ENCODE measurements at regions not wholly inside any gene's neighbourhood (a gene's known extent, or its start where the extent isn't known, plus 50 kb on each side); places are given as distances from the start of the nearest gene placed in this dataset.

DNA sequence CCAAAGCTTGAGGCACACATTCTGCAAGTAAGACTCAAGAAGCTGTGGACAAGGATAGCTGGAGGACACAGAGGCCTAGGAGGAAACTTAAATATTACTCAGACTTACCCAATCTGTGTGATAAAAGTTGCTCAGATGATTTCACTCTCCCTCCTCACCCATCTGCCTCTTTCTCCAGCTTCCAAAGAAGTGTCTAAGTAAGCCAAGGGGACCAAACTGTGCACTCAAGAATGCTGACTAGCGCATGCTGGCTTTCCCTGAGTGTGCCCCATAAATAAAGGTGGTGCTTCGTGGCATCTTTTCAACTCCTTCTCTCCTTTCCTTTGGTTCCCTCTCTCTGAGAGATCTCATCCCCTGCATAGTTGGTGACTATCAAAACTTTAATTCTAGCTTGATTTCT is 211.0 kb upstream of the LMCD1 start:
- TF ChIP-seq POLR2AphosphoS5 (IDR thresholded peaks at IDR 0.05; ENCODE audit: insufficient read depth, low read depth, low read length) (no peak), FOS (IDR thresholded peaks at IDR 0.05; ENCODE audit: borderline replicate concordance, insufficient read depth, low read length) (no peak)

GRCh38 chr3:8296461-8296860 is 205.2 kb upstream of the LMCD1 start:
- TF ChIP-seq POLR2A (IDR thresholded peaks at IDR 0.05; ENCODE audit: low read depth, low read length) = no peak
- TF ChIP-seq, protein P1, sequence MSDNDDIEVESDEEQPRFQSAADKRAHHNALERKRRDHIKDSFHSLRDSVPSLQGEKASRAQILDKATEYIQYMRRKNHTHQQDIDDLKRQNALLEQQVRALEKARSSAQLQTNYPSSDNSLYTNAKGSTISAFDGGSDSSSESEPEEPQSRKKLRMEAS (IDR thresholded peaks at IDR 0.05; ENCODE audit: insufficient read depth, insufficient read length) = no peak
- no peak for TF ChIP-seq POLR2AphosphoS5 (IDR thresholded peaks at IDR 0.05; ENCODE audit: insufficient read depth, low read depth, low read length)
- TF ChIP-seq FOS (IDR thresholded peaks at IDR 0.05; ENCODE audit: borderline replicate concordance, insufficient read depth, low read length) = no peak
- no peak for TF ChIP-seq MYC (IDR thresholded peaks at IDR 0.05; ENCODE audit: low read depth, low read length)
- no peak for TF ChIP-seq GATA2 (IDR thresholded peaks at IDR 0.05; ENCODE audit: insufficient read depth, insufficient read length, low read depth, low read length)
- TF ChIP-seq, protein P2, sequence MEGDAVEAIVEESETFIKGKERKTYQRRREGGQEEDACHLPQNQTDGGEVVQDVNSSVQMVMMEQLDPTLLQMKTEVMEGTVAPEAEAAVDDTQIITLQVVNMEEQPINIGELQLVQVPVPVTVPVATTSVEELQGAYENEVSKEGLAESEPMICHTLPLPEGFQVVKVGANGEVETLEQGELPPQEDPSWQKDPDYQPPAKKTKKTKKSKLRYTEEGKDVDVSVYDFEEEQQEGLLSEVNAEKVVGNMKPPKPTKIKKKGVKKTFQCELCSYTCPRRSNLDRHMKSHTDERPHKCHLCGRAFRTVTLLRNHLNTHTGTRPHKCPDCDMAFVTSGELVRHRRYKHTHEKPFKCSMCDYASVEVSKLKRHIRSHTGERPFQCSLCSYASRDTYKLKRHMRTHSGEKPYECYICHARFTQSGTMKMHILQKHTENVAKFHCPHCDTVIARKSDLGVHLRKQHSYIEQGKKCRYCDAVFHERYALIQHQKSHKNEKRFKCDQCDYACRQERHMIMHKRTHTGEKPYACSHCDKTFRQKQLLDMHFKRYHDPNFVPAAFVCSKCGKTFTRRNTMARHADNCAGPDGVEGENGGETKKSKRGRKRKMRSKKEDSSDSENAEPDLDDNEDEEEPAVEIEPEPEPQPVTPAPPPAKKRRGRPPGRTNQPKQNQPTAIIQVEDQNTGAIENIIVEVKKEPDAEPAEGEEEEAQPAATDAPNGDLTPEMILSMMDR (IDR thresholded peaks at IDR 0.05; ENCODE audit: extremely low read depth in 1 of 2, insufficient read depth in 1 of 2, low read depth in 1 of 2, low read length in 2 of 2) = no peak
- TF ChIP-seq JUN (IDR thresholded peaks at IDR 0.05; ENCODE audit: borderline replicate concordance, insufficient read depth, insufficient read length, low read depth) = no peak
- no peak for TF ChIP-seq EZH2 (IDR thresholded peaks at IDR 0.05; ENCODE audit: borderline replicate concordance, low read depth, low read length, severe bottlenecking)
- H3K9ac ChIP-seq (replicated peaks; ENCODE audit: extremely low read depth, insufficient read depth, low read length) = no peak overlapping the region
- H3K4me3 ChIP-seq (replicated peaks in 1 of 3; ENCODE audit: insufficient read depth in 1 of 3, low read depth in 1 of 3, low read length in 3 of 3) = no peak overlapping the region
- no peaks in the 10 kb centered on the region for H3K9me1 ChIP-seq (replicated peaks; ENCODE audit: control insufficient read depth, extremely low read depth, insufficient read depth, low read length)
- intact Hi-C loops (cut with micrococcal nuclease) (no loop called here), dilution Hi-C loops (cut with MboI; ENCODE audit: extremely low pct_ligation_motif_present, low sequenced_read_pairs) (no loop called here)
- H3K4me2 ChIP-seq (ENCODE audit: insufficient read depth, low read length) = no peak overlapping the region
- ChIA-PET POLR2A (no interaction called here), CTCF (no interaction called here)
- no peaks in the 10 kb centered on the region for H3K36me3 ChIP-seq (ENCODE audit: control insufficient read depth in 2 of 2, extremely low read depth in 1 of 2, insufficient read depth in 2 of 2, low read length in 2 of 2)
- H2AFZ ChIP-seq (ENCODE audit: low read depth, low read length) = no peak overlapping the region
- no peak overlapping the region for H3K27ac ChIP-seq (ENCODE audit: insufficient read depth, low read depth, low read length)
- no peaks in the 10 kb centered on the region for H3K4me1 ChIP-seq (ENCODE audit: control insufficient read depth, extremely low read depth, insufficient read depth, low read length)
- FAIRE-seq (no peak), DNase-seq (ENCODE audit: low read depth, low spot score) (no peak)
- no peaks in the 10 kb centered on the region for H3K9me3 ChIP-seq (replicated peaks; ENCODE audit: control insufficient read depth, insufficient read depth, low read length)
- H3K27me3 ChIP-seq (ENCODE audit: control insufficient read depth in 2 of 2, insufficient read depth in 2 of 2, low read length in 2 of 2) = no peaks in the 10 kb centered on the region
- no peaks in the 10 kb centered on the region for H3K79me2 ChIP-seq (ENCODE audit: control insufficient read depth, insufficient read depth, low read length)
- H4K20me1 ChIP-seq (replicated peaks; ENCODE audit: control insufficient read depth, extremely low read depth, insufficient read depth, low read length) = no peaks in the 10 kb centered on the region
- BruUV-seq (replicated peaks) = no TSS peak

More for the DNA sequence above, 211.0 kb upstream of the LMCD1 start:
- Histone ChIP-seq H3K4me1 (ENCODE audit: control insufficient read depth, extremely low read depth, insufficient read depth, low read length) (no peaks in the 10 kb centered on the region), H3K79me2 (ENCODE audit: control insufficient read depth, insufficient read depth, low read length) (no peaks in the 10 kb centered on the region), H3K9me3 (replicated peaks; ENCODE audit: control insufficient read depth, insufficient read depth, low read length) (no peaks in the 10 kb centered on the region), H3K9ac (replicated peaks; ENCODE audit: extremely low read depth, insufficient read depth, low read length) (no peak overlapping the region), H3K9me1 (replicated peaks; ENCODE audit: control insufficient read depth, extremely low read depth, insufficient read depth, low read length) (no peaks in the 10 kb centered on the region), H3K27me3 (ENCODE audit: control insufficient read depth in 2 of 2, insufficient read depth in 2 of 2, low read length in 2 of 2) (no peaks in the 10 kb centered on the region), H3K36me3 (ENCODE audit: control insufficient read depth in 2 of 2, extremely low read depth in 1 of 2, insufficient read depth in 2 of 2, low read length in 2 of 2) (no peaks in the 10 kb centered on the region), H2AFZ (ENCODE audit: low read depth, low read length) (no peak overlapping the region), H3K4me3 (replicated peaks in 1 of 3; ENCODE audit: insufficient read depth in 1 of 3, low read depth in 1 of 3, low read length in 3 of 3) (no peak overlapping the region), H3K4me2 (ENCODE audit: insufficient read depth, low read length) (no peak overlapping the region), H3K27ac (ENCODE audit: insufficient read depth, low read depth, low read length) (no peak overlapping the region), H4K20me1 (replicated peaks; ENCODE audit: control insufficient read depth, extremely low read depth, insufficient read depth, low read length) (no peaks in the 10 kb centered on the region)
- FAIRE-seq (no peak), DNase-seq (ENCODE audit: low read depth, low spot score) (no peak)
- intact Hi-C loops (cut with micrococcal nuclease) = no loop called here
- dilution Hi-C loops (cut with MboI; ENCODE audit: extremely low pct_ligation_motif_present, low sequenced_read_pairs) = no loop called here
- ChIA-PET POLR2A (no interaction called here), CTCF (interaction anchor here (1.0 to 2.6 kb wide), 2 partner anchors 11 to 14 kb away, joined by 3 to 12 read pairs; no protein-coding TSS in a partner anchor)
- BruUV-seq (replicated peaks) = no TSS peak

All from endothelial cell of umbilical vein (primary cell).